ENCODE measurements at regions not wholly inside any gene's neighbourhood (a gene's known extent, or its start where the extent isn't known, plus 50 kb on each side); places are given as distances from the start of the nearest gene placed in this dataset.

DNA sequence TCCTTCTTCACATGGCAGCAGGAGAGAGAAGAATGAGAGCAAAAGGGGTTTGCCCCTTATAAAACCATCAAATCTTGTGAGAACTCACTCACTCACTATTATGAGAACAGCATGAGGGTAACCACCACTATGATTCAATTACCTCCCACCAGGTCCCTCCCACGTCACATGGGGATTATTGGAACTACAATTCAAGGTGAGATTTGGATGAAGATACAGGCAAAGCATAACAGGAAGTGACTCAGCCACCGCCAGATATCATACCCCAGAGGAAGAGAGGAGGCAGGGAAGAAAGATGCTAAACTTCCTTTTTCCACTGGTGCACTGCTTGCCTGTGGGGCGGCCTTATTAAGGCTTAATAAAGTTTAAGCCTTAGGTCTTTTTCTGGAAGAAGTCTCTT, 766.1 kb downstream of the KCTD8 start:
- Histone ChIP-seq H3K79me2 (ENCODE audit: control insufficient read depth, insufficient read depth, low read length) (no peaks in the 10 kb centered on the region), H3K9me3 (replicated peaks; ENCODE audit: control insufficient read depth, insufficient read depth, low read length) (no peaks in the 10 kb centered on the region), H4K20me1 (ENCODE audit: control insufficient read depth, insufficient read depth) (no peaks in the 10 kb centered on the region), H3K27ac (ENCODE audit: control insufficient read depth, insufficient read depth) (no peak overlapping the region), H3K4me3 (no peak overlapping the region), H3K4me2 (ENCODE audit: control insufficient read depth, insufficient read depth) (no peak overlapping the region), H3K36me3 (ENCODE audit: control insufficient read depth in 2 of 2, insufficient read depth in 2 of 2, low read length in 1 of 2) (no peaks in the 10 kb centered on the region), H3K9ac (ENCODE audit: control insufficient read depth, insufficient read depth, low read length) (no peak overlapping the region), H2AFZ (ENCODE audit: control insufficient read depth, low read depth, low read length) (no peak overlapping the region), H3K4me1 (ENCODE audit: control insufficient read depth, insufficient read depth, low read length) (no peaks in the 10 kb centered on the region), H3K27me3 (replicated peaks in 1 of 2; ENCODE audit: control insufficient read depth in 2 of 2, insufficient read depth in 2 of 2, low read length in 1 of 2) (no peaks in the 10 kb centered on the region)
- intact Hi-C loops (cut with micrococcal nuclease; ENCODE audit: unreplicated experiment), result no loop called here
- no peak for TF ChIP-seq NR2C1 (IDR thresholded peaks at IDR 0.05)
- TF ChIP-seq, protein P1, sequence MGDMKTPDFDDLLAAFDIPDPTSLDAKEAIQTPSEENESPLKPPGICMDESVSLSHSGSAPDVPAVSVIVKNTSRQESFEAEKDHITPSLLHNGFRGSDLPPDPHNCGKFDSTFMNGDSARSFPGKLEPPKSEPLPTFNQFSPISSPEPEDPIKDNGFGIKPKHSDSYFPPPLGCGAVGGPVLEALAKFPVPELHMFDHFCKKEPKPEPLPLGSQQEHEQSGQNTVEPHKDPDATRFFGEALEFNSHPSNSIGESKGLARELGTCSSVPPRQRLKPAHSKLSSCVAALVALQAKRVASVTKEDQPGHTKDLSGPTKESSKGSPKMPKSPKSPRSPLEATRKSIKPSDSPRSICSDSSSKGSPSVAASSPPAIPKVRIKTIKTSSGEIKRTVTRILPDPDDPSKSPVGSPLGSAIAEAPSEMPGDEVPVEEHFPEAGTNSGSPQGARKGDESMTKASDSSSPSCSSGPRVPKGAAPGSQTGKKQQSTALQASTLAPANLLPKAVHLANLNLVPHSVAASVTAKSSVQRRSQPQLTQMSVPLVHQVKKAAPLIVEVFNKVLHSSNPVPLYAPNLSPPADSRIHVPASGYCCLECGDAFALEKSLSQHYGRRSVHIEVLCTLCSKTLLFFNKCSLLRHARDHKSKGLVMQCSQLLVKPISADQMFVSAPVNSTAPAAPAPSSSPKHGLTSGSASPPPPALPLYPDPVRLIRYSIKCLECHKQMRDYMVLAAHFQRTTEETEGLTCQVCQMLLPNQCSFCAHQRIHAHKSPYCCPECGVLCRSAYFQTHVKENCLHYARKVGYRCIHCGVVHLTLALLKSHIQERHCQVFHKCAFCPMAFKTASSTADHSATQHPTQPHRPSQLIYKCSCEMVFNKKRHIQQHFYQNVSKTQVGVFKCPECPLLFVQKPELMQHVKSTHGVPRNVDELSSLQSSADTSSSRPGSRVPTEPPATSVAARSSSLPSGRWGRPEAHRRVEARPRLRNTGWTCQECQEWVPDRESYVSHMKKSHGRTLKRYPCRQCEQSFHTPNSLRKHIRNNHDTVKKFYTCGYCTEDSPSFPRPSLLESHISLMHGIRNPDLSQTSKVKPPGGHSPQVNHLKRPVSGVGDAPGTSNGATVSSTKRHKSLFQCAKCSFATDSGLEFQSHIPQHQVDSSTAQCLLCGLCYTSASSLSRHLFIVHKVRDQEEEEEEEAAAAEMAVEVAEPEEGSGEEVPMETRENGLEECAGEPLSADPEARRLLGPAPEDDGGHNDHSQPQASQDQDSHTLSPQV (IDR thresholded peaks at IDR 0.05), result no peak
- no peak for ATAC-seq
- in situ Hi-C loops (cut with MboI), result no loop called here
- no TSS peak for BruUV-seq (replicated peaks)
- ChIA-PET RAD21 (ENCODE audit: unreplicated experiment) (no interaction called here), SMC1A (ENCODE audit: uncharacterized antibody, unreplicated experiment) (no interaction called here), POLR2A (no interaction called here), CTCF (no interaction called here)
- DNase-seq (ENCODE audit: low read depth, low spot score), result no peak
- 0% methylated on average over 3 of the region's 3 CpGs for WGBS (ENCODE audit: insufficient coverage, insufficient replicate concordance, low lambda C conversion rate, missing lambda C conversion rate)
- no peak for FAIRE-seq

DNA sequence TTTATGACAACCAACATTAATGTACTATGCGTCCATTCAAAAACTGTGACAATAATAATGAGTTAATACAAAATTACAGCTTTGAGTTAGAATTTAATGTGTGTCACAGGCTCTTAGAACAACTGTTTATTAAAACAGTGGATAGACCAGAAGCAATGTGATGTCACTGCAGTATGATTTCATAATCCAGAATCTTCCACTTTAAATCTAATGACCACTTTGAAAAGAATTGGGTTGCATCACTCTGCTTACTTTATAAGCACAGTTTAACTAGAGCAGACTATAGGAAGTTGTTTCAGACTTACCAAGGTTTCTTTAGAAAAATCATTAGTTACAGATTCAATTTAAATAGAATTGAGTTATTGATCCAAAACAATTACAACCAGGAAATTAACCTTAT, 758.5 kb downstream of the KCTD8 start:
- Histone ChIP-seq H3K9me3 (replicated peaks; ENCODE audit: control insufficient read depth, insufficient read depth, low read length) (no peaks in the 10 kb centered on the region), H2AFZ (ENCODE audit: control insufficient read depth, low read depth, low read length) (no peak overlapping the region), H3K36me3 (ENCODE audit: control insufficient read depth in 2 of 2, insufficient read depth in 2 of 2, low read length in 1 of 2) (no peaks in the 10 kb centered on the region), H3K27me3 (replicated peaks in 1 of 2; ENCODE audit: control insufficient read depth in 2 of 2, insufficient read depth in 2 of 2, low read length in 1 of 2) (no peaks in the 10 kb centered on the region), H4K20me1 (ENCODE audit: control insufficient read depth, insufficient read depth) (no peaks in the 10 kb centered on the region), H3K4me1 (ENCODE audit: control insufficient read depth, insufficient read depth, low read length) (no peaks in the 10 kb centered on the region), H3K79me2 (ENCODE audit: control insufficient read depth, insufficient read depth, low read length) (no peaks in the 10 kb centered on the region), H3K27ac (ENCODE audit: control insufficient read depth, insufficient read depth) (no peak overlapping the region), H3K4me3 (no peak overlapping the region), H3K4me2 (ENCODE audit: control insufficient read depth, insufficient read depth) (no peak overlapping the region), H3K9ac (ENCODE audit: control insufficient read depth, insufficient read depth, low read length) (no peak overlapping the region)
- CTCF ChIA-PET, result no interaction called here
- FAIRE-seq (no peak), DNase-seq (ENCODE audit: low read depth, low spot score) (no peak), ATAC-seq (no peak)
- POLR2A ChIA-PET, result no interaction called here
- intact Hi-C loops (cut with micrococcal nuclease; ENCODE audit: unreplicated experiment) (no loop called here), in situ Hi-C loops (cut with MboI) (no loop called here)
- TF ChIP-seq BCL11A (IDR thresholded peaks at IDR 0.05; ENCODE audit: low read depth, low read length), result no peak
- TF ChIP-seq CHD2 (IDR thresholded peaks at IDR 0.05; ENCODE audit: borderline replicate concordance, low read depth, low read length), result no peak
- BruUV-seq (replicated peaks), result no TSS peak
- WGBS (ENCODE audit: insufficient coverage, insufficient replicate concordance, low lambda C conversion rate, missing lambda C conversion rate), result 33% methylated on average over 1 of the region's 1 CpG
- SMC1A ChIA-PET (ENCODE audit: uncharacterized antibody, unreplicated experiment), result no interaction called here
- RAD21 ChIA-PET (ENCODE audit: unreplicated experiment), result no interaction called here

Measured in GM12878 (cell line).